H1 (cell line): ENCODE measurements at regions not wholly inside any gene's neighbourhood (a gene's known extent, or its start where the extent isn't known, plus 50 kb on each side); places are given as distances from the start of the nearest gene placed in this dataset.
A peak's percentile ranks its signal among the peaks of the same experiment; 100 is the strongest.

Experiments
- CTCF ChIA-PET: fragments of 300-600 bp; sonication (Branson Sonifier 250); formaldehyde crosslinking; loops from one replicate; lab custom pipeline; 2021; ENCODE audit not compliant: partially characterized antibody; lab: Charles Lee
- POLR2A ChIA-PET: fragments of 300-600 bp; sonication (Branson Sonifier 250); formaldehyde crosslinking; loops from one replicate; lab custom pipeline; 2021; ENCODE audit warnings: inconsistent platforms; ENCODE audit not compliant: partially characterized antibody; lab: Charles Lee
- DNase-seq, 2 experiments: peaks; one replicate each; pipeline versions ENCODE4 v3.0.0 to v3.0.0-alpha.2; 2010 to 2022; ENCODE audit warnings: low spot score in 2 of 2, low read depth in 1 of 2, mixed read lengths in 1 of 2
- FAIRE-seq: peaks from 2 replicates; lab custom pipeline; 2011; peaks lifted over from hg19 to GRCh38; lab: Jason Lieb, UNC
- H2AFZ ChIP-seq: 2 replicates; pipeline ENCODE4 v1.8.1; 2012; ENCODE audit warnings: low read length, inconsistent platforms
- H2AK5ac ChIP-seq: 2 replicates; pipeline ENCODE4 v1.6.1; 2013; ENCODE audit warnings: low read depth, low read length
- H2BK120ac ChIP-seq: replicated peaks from 2 replicates; pipeline ENCODE3; 2013; ENCODE audit warnings: low read depth, low read length, inconsistent platforms
- H2BK12ac ChIP-seq: 2 replicates; pipeline ENCODE4 v1.6.1; 2013; ENCODE audit warnings: low read depth, low read length
- H2BK15ac ChIP-seq: 2 replicates; pipeline ENCODE4 v1.6.1; 2013; ENCODE audit warnings: low read length
- H2BK20ac ChIP-seq: 2 replicates; pipeline ENCODE4 v1.6.1; 2013; ENCODE audit warnings: low read length
- H2BK5ac ChIP-seq: 2 replicates; pipeline ENCODE4 v1.6.1; 2013; ENCODE audit warnings: low read depth, low read length
- H3K14ac ChIP-seq: 2 replicates; pipeline ENCODE4 v1.6.1; 2013; ENCODE audit warnings: inconsistent platforms; ENCODE audit not compliant: insufficient read length
- H3K18ac ChIP-seq: 2 replicates; pipeline ENCODE4 v1.6.1; 2013; ENCODE audit warnings: low read length; ENCODE audit errors: extremely low read depth
- H3K23ac ChIP-seq: 2 replicates; pipeline ENCODE4 v1.6.1; 2013; ENCODE audit warnings: inconsistent platforms; ENCODE audit not compliant: insufficient read length
- H3K23me2 ChIP-seq: 2 replicates; pipeline ENCODE4 v1.6.1; 2013; ENCODE audit warnings: low read depth, low read length
- H3K27ac ChIP-seq: 2 replicates; pipeline ENCODE4 v1.6.1; 2011; ENCODE audit warnings: low read depth, low read length, inconsistent platforms
- H3K27me3 ChIP-seq, 4 experiments: replicated peaks in 1 of 4; 1 replicate in 1 of 4; 2 replicates in 3 of 4; pipeline versions ENCODE4 v1.6.1 to v1.8.1; 2011 to 2013; ENCODE audit warnings: low read length in 3 of 4, mild to moderate bottlenecking in 3 of 4, inconsistent platforms in 2 of 4, mixed read lengths in 2 of 4, moderate library complexity in 1 of 4; ENCODE audit not compliant: control insufficient read depth in 3 of 4, insufficient read depth in 3 of 4; ENCODE audit errors: extremely low read depth in 1 of 4
- H3K36me3 ChIP-seq, 4 experiments: 2 replicates each; pipeline versions ENCODE4 v1.6.1 to v1.8.1; 2011 to 2013; ENCODE audit warnings: mild to moderate bottlenecking in 4 of 4, low read length in 3 of 4, moderate library complexity in 2 of 4, control low read depth in 1 of 4, inconsistent platforms in 1 of 4; ENCODE audit not compliant: insufficient read depth in 4 of 4, control insufficient read depth in 2 of 4
- H3K4ac ChIP-seq: replicated peaks from 2 replicates; pipeline ENCODE3; 2013; ENCODE audit warnings: low read length, low read depth, mixed read lengths, inconsistent platforms; ENCODE audit not compliant: insufficient read length
- H3K4me1 ChIP-seq, 4 experiments: replicated peaks in 1 of 4; 1 replicate in 1 of 4; 2 replicates in 3 of 4; pipeline versions ENCODE4 v1.6.1 to v1.8.1; 2011 to 2013; ENCODE audit warnings: low read length in 3 of 4, inconsistent platforms in 2 of 4, mixed read lengths in 1 of 4; ENCODE audit not compliant: insufficient read depth in 4 of 4, control insufficient read depth in 3 of 4
- H3K4me2 ChIP-seq, 2 experiments: 2 replicates each; pipeline versions ENCODE4 v1.6.1 to v1.8.1; 2011 to 2013; ENCODE audit warnings: low read depth in 2 of 2, low read length in 2 of 2, control low read depth in 1 of 2, inconsistent platforms in 1 of 2, mild to moderate bottlenecking in 1 of 2; ENCODE audit not compliant: insufficient read depth in 1 of 2
- H3K4me3 ChIP-seq, 4 experiments: fragments of 200-600, 300-600 bp in 1 of 4; sonication (generic), shearing (Covaris generic), sonication (Bioruptor Twin) in 1 of 4; 2 replicates each; pipeline versions ENCODE4 v1.5.1 to v1.8.1; 2011 to 2016; ENCODE audit warnings: low read length in 4 of 4, low read depth in 3 of 4, control low read depth in 2 of 4, inconsistent platforms in 2 of 4, mild to moderate bottlenecking in 2 of 4, mixed read lengths in 1 of 4, moderate library complexity in 1 of 4; ENCODE audit not compliant: insufficient read depth in 2 of 4; ENCODE audit errors: extremely low read depth in 1 of 4
- H3K56ac ChIP-seq: replicated peaks from 2 replicates; pipeline ENCODE3; 2013; ENCODE audit warnings: low read depth, mild to moderate bottlenecking, mixed read lengths, low read length, inconsistent platforms; ENCODE audit not compliant: insufficient read length
- H3K79me1 ChIP-seq: 2 replicates; pipeline ENCODE4 v1.6.1; 2013; ENCODE audit warnings: low read depth, low read length, control low read depth
- H3K79me2 ChIP-seq, 2 experiments: 2 replicates each; pipeline versions ENCODE4 v1.6.1 to v1.8.1; 2012 to 2013; ENCODE audit warnings: low read length in 2 of 2, mild to moderate bottlenecking in 2 of 2, inconsistent platforms in 1 of 2; ENCODE audit not compliant: insufficient read depth in 2 of 2, control insufficient read depth in 1 of 2
- H3K9ac ChIP-seq, 4 experiments: replicated peaks in 1 of 4; 1 replicate in 1 of 4; 2 replicates in 3 of 4; pipeline versions ENCODE4 v1.6.1 to v1.8.1; 2011 to 2013; ENCODE audit warnings: low read depth in 3 of 4, low read length in 3 of 4, control low read depth in 2 of 4, mild to moderate bottlenecking in 2 of 4, moderate library complexity in 2 of 4, inconsistent platforms in 1 of 4; ENCODE audit errors: extremely low read depth in 1 of 4
- H3K9me3 ChIP-seq, 2 experiments: 2 replicates each; pipeline versions ENCODE4 v1.6.1 to v1.8.1; 2012 to 2013; ENCODE audit warnings: mild to moderate bottlenecking in 2 of 2, moderate library complexity in 2 of 2, control low read depth in 1 of 2, inconsistent platforms in 1 of 2, low read depth in 1 of 2, low read length in 1 of 2, mixed read lengths in 1 of 2; ENCODE audit not compliant: insufficient read depth in 2 of 2
- H4K20me1 ChIP-seq, 2 experiments: replicated peaks in 1 of 2; 2 replicates each; pipeline versions ENCODE3 to v1.8.1; 2011 to 2013; ENCODE audit warnings: inconsistent platforms in 2 of 2, low read length in 2 of 2, mild to moderate bottlenecking in 1 of 2; ENCODE audit not compliant: insufficient read depth in 2 of 2, control insufficient read depth in 1 of 2
- H4K5ac ChIP-seq: 2 replicates; pipeline ENCODE4 v1.6.1; 2013; ENCODE audit warnings: low read length, low read depth, mixed read lengths, inconsistent platforms; ENCODE audit not compliant: insufficient read length
- H4K8ac ChIP-seq: 2 replicates; pipeline ENCODE4 v1.8.0; 2013; ENCODE audit warnings: mild to moderate bottlenecking, moderate library complexity, low read length, inconsistent platforms; ENCODE audit not compliant: insufficient read depth; ENCODE audit errors: extremely low read depth
- H4K91ac ChIP-seq: replicated peaks from 2 replicates; pipeline ENCODE3; 2013; ENCODE audit warnings: low read length, mixed read lengths, inconsistent platforms; ENCODE audit not compliant: insufficient read length
- POLR2AphosphoS5 ChIP-seq: IDR thresholded peaks from 2 replicates; pipeline ENCODE4 v1.6.1; 2011; ENCODE audit warnings: low read depth, low read length
- RAD21 ChIP-seq, 2 experiments: IDR thresholded peaks in 1 of 2; conservative IDR thresholded peaks in 1 of 2; 2 replicates each; pipeline ENCODE4 v1.6.1; 2011; ENCODE audit warnings: low read depth in 2 of 2, low read length in 2 of 2, improper control_type of control experiment in 1 of 2, inconsistent platforms in 1 of 2, mild to moderate bottlenecking in 1 of 2, moderate library complexity in 1 of 2
- SP4 ChIP-seq: IDR thresholded peaks from 2 replicates; pipeline ENCODE4 v1.6.1; 2012; ENCODE audit warnings: low read length, inconsistent platforms
- SRF ChIP-seq: IDR thresholded peaks from 2 replicates; pipeline ENCODE4 v1.6.1; 2011; ENCODE audit warnings: mild to moderate bottlenecking, low read depth, low read length, moderate library complexity
- SUZ12 ChIP-seq: fragments of 200-600 bp; sonication (generic); IDR thresholded peaks from 2 replicates; pipeline ENCODE4 v1.6.1; 2012; ENCODE audit warnings: mild to moderate bottlenecking, inconsistent platforms, low read length, moderate library complexity, mixed read lengths
- TAF1 ChIP-seq: IDR thresholded peaks from 2 replicates; pipeline ENCODE4 v1.6.1; 2011; ENCODE audit warnings: mild to moderate bottlenecking, low read depth, low read length

DNA sequence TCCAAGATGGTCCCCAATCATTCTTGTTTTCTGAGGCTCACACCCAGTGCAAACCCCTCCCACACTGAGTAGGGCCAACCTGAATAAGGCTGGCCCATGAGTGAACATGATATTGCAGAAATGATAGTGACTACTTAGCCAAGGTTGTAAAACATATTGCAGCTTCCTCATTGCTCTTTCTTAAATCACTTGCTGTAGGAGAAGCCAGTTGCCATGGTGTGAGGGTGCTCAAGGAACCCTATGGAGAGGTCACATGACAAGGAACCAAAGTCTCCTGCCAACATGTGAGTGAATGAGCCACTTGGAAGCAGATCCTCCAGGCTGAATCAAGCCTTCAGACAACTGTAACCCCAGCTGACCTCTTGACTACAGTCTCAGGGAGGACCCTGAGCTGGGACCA, 191.4 kb downstream of the RGS9 start:
- ChIA-PET CTCF (interaction anchor here (1.4 kb wide), 1 partner anchor 34 kb away, joined by 5 read pairs; no protein-coding TSS in a partner anchor), POLR2A (no interaction called here)
- no peak overlapping the region for H3K18ac ChIP-seq
- no peaks in the 10 kb centered on the region for H3K9me3 ChIP-seq
- H2BK5ac ChIP-seq: peak overlapping the region; percentile 16; the same call in 1 of the 2 replicates
- H2BK120ac ChIP-seq: no peak overlapping the region
- no peak overlapping the region for H2AK5ac ChIP-seq
- H3K23ac ChIP-seq: no peak overlapping the region
- no peak overlapping the region for H3K4me2 ChIP-seq
- no peak overlapping the region for H2BK15ac ChIP-seq
- no peaks in the 10 kb centered on the region for H3K79me1 ChIP-seq
- H4K8ac ChIP-seq: no peak overlapping the region
- H3K4ac ChIP-seq: no peak overlapping the region
- FAIRE-seq (no peak), DNase-seq (no peak)
- H3K36me3 ChIP-seq: no peaks in the 10 kb centered on the region
- H4K20me1 ChIP-seq: no peaks in the 10 kb centered on the region
- no peak overlapping the region for H2BK12ac ChIP-seq
- no peaks in the 10 kb centered on the region for H3K23me2 ChIP-seq
- no peaks in the 10 kb centered on the region for H3K27me3 ChIP-seq
- H3K27ac ChIP-seq: no peak overlapping the region
- H4K91ac ChIP-seq: no peak overlapping the region
- H2BK20ac ChIP-seq: no peak overlapping the region
- no peak for TF ChIP-seq SUZ12
- TF ChIP-seq POLR2AphosphoS5: no peak
- no peak for TF ChIP-seq SRF
- no peak for TF ChIP-seq TAF1
- TF ChIP-seq SP4: no peak
- TF ChIP-seq RAD21 (IDR thresholded peaks at IDR 0.05 in 1 of 2, conservative IDR thresholded peaks at IDR 0.05 in 1 of 2; ENCODE audit: low read depth in 2 of 2, low read length in 2 of 2): no peak
- H3K4me1 ChIP-seq: peaks cover 0 to 4% (median 0%) of the 10 kb centered on the region in 4 experiments; a peak in 3 of 7 replicates
- no peaks in the 10 kb centered on the region for H3K79me2 ChIP-seq
- no peak overlapping the region for H2AFZ ChIP-seq
- H3K56ac ChIP-seq: no peak overlapping the region
- no peak overlapping the region for H3K4me3 ChIP-seq
- H4K5ac ChIP-seq: no peak overlapping the region
- no peak overlapping the region for H3K14ac ChIP-seq
- H3K9ac ChIP-seq: no peak overlapping the region
